ENCODE measurements at regions not wholly inside any gene's neighbourhood (a gene's known extent, or its start where the extent isn't known, plus 50 kb on each side); places are given as distances from the start of the nearest gene placed in this dataset.

DNA sequence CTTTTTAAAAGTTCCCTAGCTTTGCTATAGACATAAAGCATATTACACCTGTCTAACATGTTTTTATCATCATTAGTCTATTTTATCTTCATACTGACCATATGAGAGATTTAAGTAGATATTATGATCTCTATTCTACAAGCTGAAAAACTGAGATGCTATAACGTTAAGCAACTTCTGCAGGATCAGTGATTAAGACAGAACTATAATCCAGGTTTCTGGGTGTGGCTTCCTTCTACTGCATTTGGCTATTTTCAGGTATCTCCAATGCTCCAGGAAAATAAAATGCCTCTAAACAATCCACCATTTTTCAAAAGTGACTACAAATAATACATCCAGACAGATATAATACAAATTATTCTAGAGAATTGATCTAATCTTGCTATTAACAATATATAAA, 53.4 kb downstream of the RGS2 start:
- Mint-ChIP-seq H3K4me1 (no peaks in the 10 kb centered on the region), H3K27ac (ENCODE audit: unreplicated experiment) (no peak overlapping the region), H3K36me3 (ENCODE audit: low read depth) (no peaks in the 10 kb centered on the region), H3K4me3 (no peak overlapping the region), H3K27me3 (ENCODE audit: low read depth) (no peaks in the 10 kb centered on the region), H3K9me3 (no peaks in the 10 kb centered on the region)
- DNase-seq (ENCODE audit: low read depth, low spot score), result no peak
- TF ChIP-seq, protein P1, sequence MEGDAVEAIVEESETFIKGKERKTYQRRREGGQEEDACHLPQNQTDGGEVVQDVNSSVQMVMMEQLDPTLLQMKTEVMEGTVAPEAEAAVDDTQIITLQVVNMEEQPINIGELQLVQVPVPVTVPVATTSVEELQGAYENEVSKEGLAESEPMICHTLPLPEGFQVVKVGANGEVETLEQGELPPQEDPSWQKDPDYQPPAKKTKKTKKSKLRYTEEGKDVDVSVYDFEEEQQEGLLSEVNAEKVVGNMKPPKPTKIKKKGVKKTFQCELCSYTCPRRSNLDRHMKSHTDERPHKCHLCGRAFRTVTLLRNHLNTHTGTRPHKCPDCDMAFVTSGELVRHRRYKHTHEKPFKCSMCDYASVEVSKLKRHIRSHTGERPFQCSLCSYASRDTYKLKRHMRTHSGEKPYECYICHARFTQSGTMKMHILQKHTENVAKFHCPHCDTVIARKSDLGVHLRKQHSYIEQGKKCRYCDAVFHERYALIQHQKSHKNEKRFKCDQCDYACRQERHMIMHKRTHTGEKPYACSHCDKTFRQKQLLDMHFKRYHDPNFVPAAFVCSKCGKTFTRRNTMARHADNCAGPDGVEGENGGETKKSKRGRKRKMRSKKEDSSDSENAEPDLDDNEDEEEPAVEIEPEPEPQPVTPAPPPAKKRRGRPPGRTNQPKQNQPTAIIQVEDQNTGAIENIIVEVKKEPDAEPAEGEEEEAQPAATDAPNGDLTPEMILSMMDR (conservative IDR thresholded peaks at IDR 0.05), result no peak

GRCh38 chr1:192866241-192866868, 57.5 kb downstream of the RGS2 start:
- Mint-ChIP-seq H3K27me3 (ENCODE audit: low read depth) (no peaks in the 10 kb centered on the region), H3K4me1 (no peaks in the 10 kb centered on the region), H3K9me3 (no peaks in the 10 kb centered on the region), H3K27ac (ENCODE audit: unreplicated experiment) (no peak overlapping the region), H3K4me3 (no peak overlapping the region), H3K36me3 (ENCODE audit: low read depth) (no peaks in the 10 kb centered on the region)
- TF ChIP-seq, protein P1 (conservative IDR thresholded peaks at IDR 0.05), result no peak
- DNase-seq (ENCODE audit: low read depth, low spot score), result no peak

DNA sequence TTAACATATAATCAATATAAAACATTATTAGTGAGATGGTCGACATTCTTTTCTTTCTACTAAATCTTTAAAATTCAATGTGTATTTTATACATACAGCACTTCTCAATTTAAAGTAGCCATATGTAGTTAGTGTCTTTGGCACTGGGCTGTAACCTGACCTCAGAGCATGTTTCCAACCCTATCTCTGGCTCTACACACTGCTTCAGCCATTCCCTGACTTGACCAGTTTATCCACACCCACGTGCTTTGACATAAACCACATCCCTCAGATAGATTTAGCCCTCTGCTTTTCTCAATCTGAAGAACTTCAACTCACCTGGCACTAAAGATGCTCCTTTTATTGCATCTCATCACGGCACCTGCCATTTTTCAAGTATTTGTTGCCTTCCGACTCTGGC, 58.3 kb downstream of the RGS2 start:
- Mint-ChIP-seq H3K4me1 (no peaks in the 10 kb centered on the region), H3K9me3 (no peaks in the 10 kb centered on the region), H3K4me3 (no peak overlapping the region), H3K27ac (ENCODE audit: unreplicated experiment) (no peak overlapping the region), H3K27me3 (ENCODE audit: low read depth) (no peaks in the 10 kb centered on the region), H3K36me3 (ENCODE audit: low read depth) (no peaks in the 10 kb centered on the region)
- TF ChIP-seq, protein P1 (conservative IDR thresholded peaks at IDR 0.05), result no peak
- DNase-seq (ENCODE audit: low read depth, low spot score), result no peak

GRCh38 chr1:192869308-192869940, 60.6 kb downstream of the RGS2 start:
- no peak overlapping the region for H3K27ac Mint-ChIP-seq (ENCODE audit: unreplicated experiment)
- H3K4me3 Mint-ChIP-seq, result no peak overlapping the region
- no peaks in the 10 kb centered on the region for H3K27me3 Mint-ChIP-seq (ENCODE audit: low read depth)
- no peak for DNase-seq (ENCODE audit: low read depth, low spot score)
- no peaks in the 10 kb centered on the region for H3K36me3 Mint-ChIP-seq (ENCODE audit: low read depth)
- H3K4me1 Mint-ChIP-seq, result no peaks in the 10 kb centered on the region
- no peaks in the 10 kb centered on the region for H3K9me3 Mint-ChIP-seq
- TF ChIP-seq, protein P1 (conservative IDR thresholded peaks at IDR 0.05), result no peak

DNA sequence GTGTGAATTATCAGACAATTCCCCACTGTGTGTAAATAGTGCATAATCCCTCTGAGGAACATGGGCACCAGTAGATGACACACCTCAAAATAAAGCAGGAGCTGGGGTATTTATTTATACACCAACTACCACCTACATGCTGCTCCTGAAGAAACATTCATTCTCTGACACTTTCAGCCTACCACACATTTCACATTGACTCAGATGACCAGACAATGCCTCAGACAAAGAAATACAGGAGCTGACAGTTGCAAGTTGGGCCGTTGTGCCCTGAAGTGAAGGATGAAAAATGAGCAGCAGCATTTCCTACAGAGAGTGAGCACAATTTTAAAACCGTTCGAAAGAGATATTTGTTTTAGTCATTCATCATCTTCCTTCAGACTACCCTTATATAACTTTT, 63.2 kb downstream of the RGS2 start:
- Mint-ChIP-seq H3K27me3 (ENCODE audit: low read depth) (no peaks in the 10 kb centered on the region), H3K36me3 (ENCODE audit: low read depth) (no peaks in the 10 kb centered on the region), H3K9me3 (no peaks in the 10 kb centered on the region), H3K4me3 (no peak overlapping the region), H3K27ac (ENCODE audit: unreplicated experiment) (no peak overlapping the region), H3K4me1 (no peaks in the 10 kb centered on the region)
- TF ChIP-seq, protein P1 (conservative IDR thresholded peaks at IDR 0.05), result no peak
- no peak for DNase-seq (ENCODE audit: low read depth, low spot score)
